Hindlimb muscle (tissue), 1 donor: ENCODE measurements at regions not wholly inside any gene's neighbourhood (a gene's known extent, or its start where the extent isn't known, plus 50 kb on each side); places are given as distances from the start of the nearest gene placed in this dataset.

ENCODE experiments used
- DNase-seq: peaks from one replicate; pipeline ENCODE4 v3.0.0-alpha.2; 2013

DNA sequence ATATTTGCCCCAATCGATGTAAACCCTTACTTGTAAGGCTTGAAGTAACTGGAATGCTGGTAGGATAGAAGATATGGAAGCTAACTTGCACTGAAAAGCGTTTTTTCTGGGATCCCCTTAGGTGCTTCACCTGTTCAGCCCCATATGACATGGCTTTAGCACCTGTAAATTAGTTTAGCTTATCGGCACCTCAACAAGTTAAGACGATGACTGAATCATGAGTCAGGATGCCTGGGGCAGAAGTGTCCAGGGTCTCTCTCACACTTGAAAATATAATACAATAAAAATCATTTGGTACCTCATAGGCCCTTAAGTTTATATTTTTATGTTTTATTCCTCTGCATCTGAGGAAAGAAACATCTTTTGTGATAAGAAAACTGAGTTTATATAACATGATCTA, 409.2 kb upstream of the LRRC4C start:
- no peak for DNase-seq

DNA sequence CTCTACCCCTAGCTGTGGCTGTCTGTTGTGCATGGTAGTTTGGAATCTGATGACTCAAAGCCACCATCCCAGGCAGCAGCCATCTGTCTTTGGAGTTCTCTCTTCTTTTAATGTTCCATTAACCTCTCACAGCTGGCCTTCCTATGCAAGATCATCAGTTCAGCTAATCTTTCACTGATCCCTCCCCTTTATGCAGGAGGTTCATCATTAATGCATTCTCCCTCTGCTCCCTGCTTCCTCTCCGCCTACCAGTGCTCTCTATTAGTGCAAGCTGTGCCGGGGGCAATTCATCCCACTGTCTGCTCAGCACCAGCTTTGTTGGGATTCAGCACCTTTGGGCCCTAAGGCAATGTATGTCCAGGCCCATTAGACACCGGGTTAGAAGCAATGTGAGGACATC, 413.0 kb upstream of the LRRC4C start:
- no peak for DNase-seq

DNA sequence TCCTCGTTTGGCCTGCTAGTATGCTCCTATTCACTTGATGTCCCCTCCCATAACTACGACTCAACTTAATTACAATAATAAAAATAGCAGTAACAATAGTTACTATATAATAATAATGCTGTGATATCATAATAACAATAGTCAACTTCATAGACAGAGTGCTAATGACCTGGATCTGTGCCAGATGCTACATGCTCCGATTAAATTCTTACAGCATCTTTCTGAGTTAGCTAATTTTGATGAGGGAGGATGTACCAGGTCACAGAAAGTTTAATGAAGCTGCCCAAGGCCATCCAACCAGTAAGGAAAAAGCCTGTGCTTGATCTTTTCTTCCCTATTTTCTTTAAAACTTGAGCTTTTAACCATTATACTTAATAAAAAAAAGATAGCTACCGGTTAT, 413.4 kb upstream of the LRRC4C start:
- no peak for DNase-seq

DNA sequence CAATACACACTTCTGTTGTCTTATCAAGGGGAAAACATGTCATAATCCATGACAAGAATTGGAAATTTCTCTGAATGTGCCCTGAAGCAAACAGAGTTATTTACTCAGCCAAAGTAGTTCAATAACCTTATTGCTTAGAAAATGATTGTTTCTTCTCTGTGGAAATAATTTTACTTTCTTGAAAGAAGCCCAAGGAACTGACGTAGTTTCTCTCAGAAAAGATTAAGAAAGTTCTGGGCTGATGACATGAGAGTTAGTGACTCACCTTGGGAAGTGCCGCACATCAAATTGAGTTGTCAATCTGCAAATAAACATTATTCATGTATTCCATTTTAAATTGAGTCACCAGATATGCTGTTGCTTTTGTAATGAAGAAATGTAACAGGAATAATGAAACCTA, 418.6 kb upstream of the LRRC4C start:
- no peak for DNase-seq

DNA sequence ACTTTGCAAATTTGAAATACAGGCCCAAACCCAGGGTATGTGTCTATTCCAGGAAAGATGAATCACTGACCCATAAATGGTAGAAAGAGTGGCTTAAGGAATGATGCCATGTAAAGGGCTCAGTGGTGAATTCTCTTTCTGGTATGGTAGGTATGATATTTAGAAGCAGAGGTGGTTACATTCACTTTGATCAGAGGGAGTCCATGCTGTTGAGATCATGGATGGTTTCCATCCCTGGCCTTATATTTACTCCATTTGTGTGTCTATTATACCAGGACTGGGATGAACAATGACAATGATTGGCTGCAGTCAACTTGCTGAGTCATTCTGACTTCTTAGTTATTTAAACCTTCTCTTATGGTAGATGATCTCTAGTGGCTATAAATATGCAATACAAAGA, 419.8 kb upstream of the LRRC4C start:
- DNase-seq: no peak

DNA sequence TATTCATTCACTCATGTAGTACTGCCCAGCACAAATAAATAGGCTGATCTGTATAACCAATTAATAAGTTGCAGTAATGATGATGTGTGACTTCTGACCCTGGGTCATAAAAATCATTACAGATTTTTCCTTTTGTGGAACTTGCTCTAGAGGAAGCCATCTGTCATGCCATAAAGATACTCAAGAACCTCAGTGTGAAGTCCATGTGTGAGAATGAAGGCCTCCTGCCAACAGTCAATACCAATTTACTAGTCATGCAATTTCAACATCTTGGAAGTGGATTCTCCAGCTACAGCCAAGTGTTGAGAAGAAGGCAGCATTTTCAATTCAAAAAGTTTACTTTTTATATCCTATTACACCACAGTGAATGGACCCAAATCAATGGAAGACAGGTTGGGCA, 435.6 kb upstream of the LRRC4C start:
- no peak for DNase-seq

DNA sequence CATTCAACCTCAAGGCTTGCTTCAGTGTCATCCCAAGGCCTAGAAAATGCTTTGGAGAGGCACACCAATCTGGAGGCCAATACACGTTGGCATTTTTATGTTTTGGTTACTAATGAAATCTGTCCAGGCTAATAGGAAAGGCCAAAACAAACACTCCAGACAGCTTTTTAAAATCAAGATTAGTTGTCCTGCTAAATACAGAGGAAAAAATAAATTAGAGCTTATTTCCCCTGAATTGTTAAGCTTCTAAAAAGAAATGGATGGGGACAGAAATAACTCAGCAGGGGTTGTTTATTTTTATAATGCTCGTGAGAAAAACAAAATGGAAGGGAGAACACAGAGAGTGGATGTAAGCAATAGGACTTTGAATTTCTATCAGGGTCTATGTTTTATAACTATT, 438.5 kb upstream of the LRRC4C start:
- no peak for DNase-seq

DNA sequence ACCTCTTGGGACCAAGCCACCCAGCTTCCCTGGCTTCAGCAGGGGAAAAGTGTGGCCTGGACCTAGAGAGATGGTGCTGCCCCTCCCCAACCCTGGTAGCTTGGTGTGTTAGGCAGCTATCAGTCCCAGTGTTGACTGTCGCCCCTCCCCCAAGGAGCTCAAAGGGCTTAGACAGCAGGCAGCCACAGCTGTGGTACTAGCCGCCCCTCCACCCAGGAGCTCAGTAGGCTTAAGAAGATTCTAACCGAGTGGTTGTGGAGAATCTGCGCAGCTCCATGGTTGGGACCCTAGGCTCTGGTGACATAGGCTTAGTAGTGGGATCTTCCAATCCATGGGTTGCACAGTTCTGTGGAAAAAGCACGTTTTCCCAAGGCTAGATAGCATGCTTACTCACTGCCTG, 458.4 kb upstream of the LRRC4C start:
- no peak for DNase-seq

DNA sequence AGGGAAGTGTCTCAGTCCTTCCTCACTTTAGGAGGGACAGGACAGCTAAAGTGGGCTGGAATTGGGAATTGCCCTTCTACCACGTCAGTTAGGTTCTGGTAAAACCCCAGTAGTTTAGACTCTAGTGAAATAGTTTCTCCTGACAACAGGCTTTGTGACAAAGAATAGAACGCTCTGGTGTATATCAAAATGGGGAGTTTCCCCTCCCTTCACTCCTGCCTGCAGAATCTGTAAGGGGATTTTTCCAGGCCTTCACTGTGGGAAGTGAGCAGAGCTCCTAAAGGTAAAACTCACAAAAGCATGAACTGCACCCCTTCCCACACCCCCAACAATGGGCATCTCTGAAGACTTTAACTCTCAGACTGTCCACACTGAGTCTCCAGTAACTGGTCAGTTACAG, 460.9 kb upstream of the LRRC4C start:
- no peak for DNase-seq

DNA sequence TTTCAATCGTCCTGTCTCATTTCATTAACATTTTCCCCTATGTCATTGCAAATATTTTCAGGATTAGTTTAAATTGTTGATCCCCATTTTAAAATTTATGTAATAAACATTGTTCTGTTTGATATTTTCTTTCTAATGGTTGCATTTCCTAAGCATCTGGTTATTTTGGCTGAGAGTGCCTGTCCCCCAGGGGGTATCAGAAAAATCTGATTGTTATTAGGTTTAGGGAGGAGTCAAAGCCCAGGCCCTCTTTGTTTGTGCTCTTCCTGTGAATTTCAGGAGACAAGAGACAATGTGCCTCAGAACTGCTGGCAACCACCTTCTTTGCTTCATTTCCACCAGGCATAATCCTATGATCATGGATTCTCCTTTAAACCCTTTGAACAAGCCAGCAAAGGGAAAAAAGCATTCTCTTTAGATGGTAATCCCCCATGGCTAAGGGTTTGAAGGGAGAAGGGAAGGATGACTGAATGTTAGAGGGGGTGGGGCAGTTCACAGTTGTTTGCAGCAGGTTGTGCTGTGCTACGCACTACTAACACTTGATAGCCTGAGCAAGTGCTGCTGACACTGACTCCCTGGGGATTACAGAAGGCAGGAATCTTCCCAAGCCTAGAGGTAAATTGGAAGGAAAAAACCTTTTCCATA, 462.4 kb upstream of the LRRC4C start:
- peak; percentile 3 for DNase-seq

DNA sequence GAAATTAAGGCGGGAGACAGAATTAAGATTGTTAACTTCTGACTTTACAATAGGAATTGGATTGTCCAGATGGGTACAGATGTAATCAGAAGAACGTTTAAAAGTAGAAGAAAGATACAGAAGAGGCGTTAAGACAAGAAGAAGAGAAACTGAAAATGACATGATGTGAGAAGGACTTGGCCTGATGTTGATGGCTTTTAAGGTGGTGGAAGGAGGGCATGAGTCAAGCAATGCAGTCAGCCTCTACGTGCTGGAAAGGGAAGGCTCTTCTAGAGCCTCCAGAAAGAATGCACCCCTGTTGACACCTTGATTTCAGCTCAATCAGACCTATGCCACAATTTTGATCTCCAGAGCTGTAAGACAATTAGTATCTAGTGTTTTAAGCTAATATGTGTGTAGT, 466.9 kb upstream of the LRRC4C start:
- DNase-seq: no peak

DNA sequence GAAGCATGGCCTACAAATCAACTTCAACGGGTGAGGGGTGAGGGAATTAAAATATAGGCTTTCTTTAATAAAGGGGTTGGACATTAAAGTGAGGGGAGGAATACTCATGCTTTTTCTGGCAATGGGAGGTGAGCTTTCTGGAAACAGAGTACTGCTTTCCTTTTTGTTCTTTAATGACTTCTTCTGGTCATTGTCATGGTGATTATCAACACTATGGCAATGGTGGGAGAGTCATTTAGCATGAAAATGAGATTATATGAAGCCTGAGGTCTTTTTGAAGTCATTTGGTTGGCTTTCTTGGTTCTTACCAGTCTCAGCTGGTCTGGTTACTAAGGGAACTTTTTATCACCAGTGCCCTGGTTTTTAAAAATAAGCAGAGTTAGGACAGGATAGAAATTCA, 475.8 kb upstream of the LRRC4C start:
- no peak for DNase-seq

DNA sequence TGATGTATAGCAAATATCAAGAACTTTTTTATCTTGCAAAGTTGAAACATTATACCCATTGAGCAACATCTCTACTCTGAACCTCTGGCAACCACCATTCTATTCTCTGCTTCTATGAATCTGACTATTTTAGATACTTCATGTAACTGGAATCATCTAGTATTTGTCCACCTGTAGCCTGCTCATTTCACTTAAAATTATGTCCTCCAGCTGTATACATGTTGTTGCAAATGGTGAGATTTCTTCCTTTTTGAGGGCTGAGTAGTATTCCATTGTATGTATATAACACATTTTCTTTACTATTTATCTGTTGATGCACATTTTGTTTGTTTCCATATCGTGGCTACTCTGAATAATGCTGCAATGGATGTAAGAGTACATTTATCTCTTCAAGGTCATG, 476.3 kb upstream of the LRRC4C start:
- DNase-seq: no peak

DNA sequence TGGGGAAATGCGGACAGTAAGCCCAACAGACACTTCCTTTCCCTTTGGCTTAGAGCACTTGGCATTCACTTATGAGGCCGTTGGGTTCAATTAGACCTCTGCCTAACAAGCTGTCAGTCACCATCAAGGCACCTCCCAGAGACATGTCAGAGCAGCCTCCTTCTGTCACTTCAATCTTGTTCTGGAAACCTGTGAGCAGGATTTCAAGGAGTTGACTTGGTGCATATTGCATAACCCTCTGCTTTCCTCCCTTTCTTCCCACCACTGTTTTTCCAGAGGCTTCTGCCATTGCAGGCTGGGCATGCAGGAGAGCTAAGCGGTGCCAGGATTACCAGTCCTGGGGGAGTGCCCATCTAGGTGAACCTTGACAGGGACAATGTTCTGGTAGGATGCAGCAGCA, 484.2 kb upstream of the LRRC4C start:
- no peak for DNase-seq

DNA sequence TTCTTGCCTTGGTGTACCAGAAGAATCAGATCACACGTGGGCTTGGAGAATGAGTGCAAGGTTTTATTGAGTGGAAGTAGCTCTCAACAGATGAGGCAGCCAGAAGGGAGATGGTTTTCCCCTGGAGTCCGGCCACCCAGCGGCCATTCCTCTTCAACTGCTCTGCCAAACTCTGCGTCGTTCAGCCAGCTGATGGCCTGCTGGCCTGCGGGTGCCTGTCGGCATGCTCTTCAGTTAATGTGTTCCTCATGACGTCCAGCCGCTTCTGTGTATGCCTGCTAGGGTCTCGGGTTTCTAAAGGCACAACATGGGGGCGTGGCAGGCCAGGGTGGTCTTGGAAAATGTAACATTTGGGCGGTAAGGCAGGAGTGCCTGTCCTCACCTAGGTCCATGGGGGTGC, 487.9 kb upstream of the LRRC4C start:
- DNase-seq: no peak

DNA sequence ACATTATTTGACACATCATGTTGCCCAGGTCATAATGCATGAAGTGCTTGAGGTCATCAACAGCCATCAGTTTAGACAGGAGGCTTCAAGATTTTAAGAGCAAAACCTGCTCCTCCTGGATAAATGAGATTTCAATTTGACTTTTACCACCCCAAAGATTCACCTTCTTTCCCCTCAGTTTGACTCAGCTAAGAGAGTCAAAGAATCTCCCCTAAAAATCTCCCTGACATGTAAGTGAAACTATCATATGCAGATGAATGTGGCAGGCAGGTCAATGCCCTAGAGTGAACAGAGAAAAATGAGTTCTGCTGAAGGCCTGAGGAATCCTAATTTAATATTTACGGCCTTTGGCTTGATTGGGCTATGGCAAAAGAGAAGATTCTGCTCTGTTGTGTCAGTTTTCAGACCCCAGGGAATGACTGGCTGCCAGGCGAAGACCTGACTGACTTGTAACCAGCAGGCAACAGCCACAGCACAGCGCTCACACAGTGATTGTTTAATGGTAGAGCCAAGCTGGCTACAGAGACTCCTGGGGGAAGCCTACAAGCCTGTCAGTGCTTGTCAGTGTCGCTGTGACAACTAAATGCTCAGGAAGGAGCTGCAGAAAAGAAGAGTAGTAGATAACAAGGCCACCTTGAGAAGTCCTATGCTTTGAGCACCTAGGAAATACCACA, 491.2 kb upstream of the LRRC4C start:
- DNase-seq: no peak

DNA sequence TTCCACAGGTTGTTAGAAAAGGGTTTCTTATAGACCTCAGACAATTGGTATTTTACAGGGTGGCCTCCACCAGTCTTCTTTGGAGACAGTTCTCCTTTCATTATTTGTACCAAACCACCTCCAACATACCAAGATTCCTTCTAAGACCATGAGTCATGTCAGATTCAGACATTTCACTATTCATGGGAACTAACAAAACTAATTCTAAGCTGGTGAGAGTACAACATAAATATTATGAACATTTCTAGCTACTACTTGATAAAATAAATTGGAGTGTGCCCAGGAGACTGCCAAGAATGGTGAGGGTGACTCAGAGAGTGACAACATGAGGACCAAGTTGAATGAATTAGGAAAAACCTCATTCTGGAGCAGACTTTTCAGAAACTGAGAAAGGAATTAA, 494.6 kb upstream of the LRRC4C start:
- no peak for DNase-seq

DNA sequence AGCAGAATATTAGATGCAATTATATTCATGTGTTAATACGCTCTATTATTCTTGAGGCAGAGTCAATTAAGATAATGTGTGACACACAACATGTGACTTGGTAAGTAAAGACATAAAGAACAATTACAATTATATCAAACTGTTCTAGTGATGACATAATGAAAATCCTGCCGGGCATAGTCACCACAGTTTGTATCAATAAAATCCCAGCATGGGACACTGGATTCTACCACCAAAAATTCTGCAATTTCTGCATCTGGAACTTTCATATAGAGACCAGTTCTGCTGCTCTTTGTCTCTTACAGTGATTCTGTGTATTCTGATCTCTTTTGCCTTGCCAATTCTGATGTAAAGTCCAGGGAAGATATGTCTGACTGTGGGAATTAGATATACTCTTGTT, 495.6 kb upstream of the LRRC4C start:
- DNase-seq: no peak

DNA sequence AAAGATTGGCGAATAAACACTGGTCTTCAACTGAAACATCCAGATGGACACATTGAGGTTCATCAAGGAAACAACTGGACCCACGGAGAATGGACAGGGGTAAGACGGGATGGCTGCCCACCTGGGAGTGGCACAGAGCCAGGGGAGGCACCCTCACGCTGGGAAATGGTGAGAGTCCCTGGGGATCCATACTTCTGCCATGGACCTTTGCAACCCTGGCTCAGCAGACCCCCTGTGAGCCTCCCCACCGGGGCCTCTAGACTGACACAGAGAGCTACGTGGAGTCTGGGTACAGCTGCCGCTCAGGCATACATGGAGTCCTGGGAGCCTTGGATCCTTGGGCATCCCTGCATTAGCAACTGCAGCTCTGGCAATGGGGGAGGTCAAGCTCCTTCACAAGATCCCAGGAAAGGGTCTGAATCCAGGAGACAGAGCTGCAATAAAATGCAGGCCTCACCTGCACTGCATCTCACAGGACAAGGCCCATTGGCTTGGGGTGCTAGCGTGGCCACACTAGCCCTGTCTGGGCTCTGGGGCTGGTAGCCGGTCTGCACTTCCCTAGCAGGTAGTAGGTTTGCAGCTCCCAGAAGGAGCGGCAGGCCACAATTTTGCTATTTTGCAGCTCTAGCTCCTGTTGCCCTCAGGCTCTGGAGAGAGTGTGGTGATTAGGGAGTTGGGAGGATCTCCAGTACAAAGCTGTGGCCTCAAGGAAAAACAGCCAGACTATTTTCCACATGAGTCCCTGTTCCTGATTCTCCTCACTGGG, 496.4 kb upstream of the LRRC4C start:
- DNase-seq: no peak

DNA sequence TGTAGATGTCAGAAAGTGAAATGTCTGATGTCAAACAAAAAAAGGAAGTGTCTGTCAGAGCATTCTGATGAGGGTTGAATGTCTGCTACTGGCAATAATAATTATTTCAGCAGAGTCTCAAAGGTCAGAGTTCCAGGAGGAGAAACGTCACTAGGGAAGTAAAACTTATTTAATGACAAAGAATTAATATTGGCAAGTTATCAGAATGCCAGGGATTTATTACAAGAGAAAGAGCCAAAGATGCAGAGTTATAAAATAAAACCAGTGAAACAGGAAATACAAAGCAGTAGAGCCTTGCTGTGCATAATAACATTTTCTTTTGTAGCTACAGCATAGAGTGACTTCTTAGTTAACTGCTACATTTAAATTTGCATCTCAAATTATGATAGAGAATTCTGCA, 504.0 kb upstream of the LRRC4C start:
- DNase-seq: no peak

DNA sequence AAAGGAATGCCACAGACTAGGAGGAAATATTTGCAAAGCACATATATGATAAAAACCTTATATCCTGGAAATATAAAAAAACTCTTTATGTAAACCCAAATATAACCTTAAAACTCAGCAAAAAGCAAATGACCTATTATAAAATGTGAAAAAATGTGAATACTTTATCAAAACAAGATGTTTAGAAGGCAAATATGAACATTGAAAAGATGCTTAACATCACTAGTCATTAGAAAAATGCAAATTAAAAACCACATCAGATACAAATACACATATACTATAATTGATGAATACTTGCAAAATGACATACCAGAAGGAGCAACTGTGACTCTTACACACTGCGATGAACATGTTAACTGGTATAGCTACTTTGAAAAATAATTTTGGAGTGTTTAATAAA, 511.2 kb upstream of the LRRC4C start:
- DNase-seq: no peak

DNA sequence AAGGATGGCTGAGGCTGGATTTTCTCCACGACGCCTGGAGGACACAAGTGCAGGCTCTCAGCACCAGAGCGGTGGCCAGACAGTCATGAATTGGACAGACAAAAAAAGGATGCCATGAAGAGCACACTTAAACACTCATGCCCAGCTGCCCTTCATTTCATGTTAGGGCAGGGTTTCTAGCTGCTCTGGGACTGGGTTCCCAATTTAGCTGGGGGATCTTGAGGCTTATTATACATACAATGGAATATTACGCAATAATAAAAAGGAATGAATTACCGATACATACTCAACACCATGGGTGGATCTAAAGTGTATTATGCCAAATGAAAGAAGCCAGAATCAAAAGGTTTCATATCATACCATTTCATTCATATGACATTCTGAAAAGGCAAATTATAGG, 512.1 kb upstream of the LRRC4C start:
- DNase-seq: no peak

DNA sequence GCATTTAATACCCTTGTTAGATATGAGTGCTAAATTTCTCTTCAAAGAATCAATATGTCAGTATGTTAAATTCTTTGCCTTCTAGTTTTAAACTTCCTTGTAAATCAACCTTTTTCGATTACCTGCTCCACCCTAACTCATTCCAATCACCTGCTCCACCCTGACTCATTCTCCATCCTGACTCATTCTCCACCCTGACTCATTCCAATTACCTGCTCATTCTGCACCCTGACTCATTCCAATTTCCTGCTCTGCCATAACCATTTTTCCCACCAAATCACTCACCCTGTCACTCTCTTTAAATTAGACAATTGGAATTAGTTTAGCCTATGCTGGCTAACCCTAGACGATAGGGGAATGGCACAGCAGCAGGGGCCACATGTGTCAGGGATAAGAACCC, 519.5 kb upstream of the LRRC4C start:
- DNase-seq: no peak

DNA sequence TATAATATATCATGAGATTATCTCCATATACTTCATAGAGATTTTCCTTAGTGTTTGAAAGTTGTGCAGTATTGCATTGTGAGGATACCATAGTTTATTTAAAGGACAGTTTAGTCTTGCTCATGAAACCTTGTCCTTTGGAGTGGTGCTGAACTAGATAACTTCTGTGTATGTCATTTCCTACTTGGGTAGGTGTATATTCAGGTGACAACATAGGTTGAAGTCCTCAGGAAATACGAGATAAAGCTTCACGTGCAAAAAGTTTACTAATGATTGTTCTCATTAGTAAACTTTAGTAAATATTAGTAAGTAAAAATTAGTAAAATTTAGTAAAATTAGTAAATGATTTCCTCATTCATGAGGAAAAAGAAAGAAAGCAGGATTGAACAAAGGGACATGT, 521.3 kb upstream of the LRRC4C start:
- DNase-seq: no peak
